GM23248 (cell line): ENCODE measurements at regions not wholly inside any gene's neighbourhood (a gene's known extent, or its start where the extent isn't known, plus 50 kb on each side); places are given as distances from the start of the nearest gene placed in this dataset.

Source experiments
- EZH2 ChIP-seq: fragments of 200-600 bp; sonication (generic); IDR thresholded peaks from 2 replicates; pipeline ENCODE4 v1.6.1; 2018; ENCODE audit warnings: antibody characterized with exemption, mild to moderate bottlenecking; ENCODE audit not compliant: insufficient read depth, poor library complexity, severe bottlenecking
- EZH2phosphoT487 ChIP-seq: fragments of 200-600 bp; sonication (generic); IDR thresholded peaks from 2 replicates; pipeline ENCODE4 v1.6.1; 2018; ENCODE audit warnings: antibody characterized with exemption, moderate library complexity, mild to moderate bottlenecking, low read depth; ENCODE audit not compliant: insufficient read depth

DNA sequence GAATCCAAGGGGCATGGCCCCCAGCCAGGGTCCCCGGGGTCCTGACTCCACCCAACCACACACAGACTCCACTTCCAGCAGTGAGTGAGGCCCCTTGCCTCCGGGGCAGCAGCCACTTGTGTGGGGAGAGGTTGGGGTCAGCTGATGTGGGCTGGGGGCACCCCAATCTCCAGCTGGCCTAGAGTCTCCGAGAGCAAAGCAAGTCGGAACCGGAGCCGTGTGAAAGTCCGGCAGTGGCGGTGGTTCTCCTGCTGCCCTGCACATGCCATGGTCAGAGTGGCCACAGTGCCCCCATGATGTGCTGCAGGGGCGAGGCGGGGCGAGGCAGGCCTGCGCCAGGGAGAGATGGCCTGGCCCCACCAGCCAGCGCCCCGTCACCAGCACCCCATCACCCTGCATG lies 74.6 kb downstream of the PDGFA start:
- TF ChIP-seq EZH2: no peak
- TF ChIP-seq EZH2phosphoT487: no peak
